Fibroblast of lung (primary cell): ENCODE measurements at regions not wholly inside any gene's neighbourhood (a gene's known extent, or its start where the extent isn't known, plus 50 kb on each side); places are given as distances from the start of the nearest gene placed in this dataset.

Experiments used
- EZH2 ChIP-seq: IDR thresholded peaks from 2 replicates; pipeline ENCODE4 v1.5.1; 2012; ENCODE audit warnings: low read length, control low read depth, mild to moderate bottlenecking; ENCODE audit errors: missing control alignments
- TF ChIP-seq, protein P1 (sequence below), 2 donors: IDR thresholded peaks in 1 of 2; conservative IDR thresholded peaks in 1 of 2; 1 replicate in 1 of 2; 2 replicates in 1 of 2; pipeline ENCODE4 v1.5.1; 2011 to 2012; ENCODE audit warnings: low read length in 2 of 2, control low read depth in 1 of 2, inconsistent platforms in 1 of 2, low read depth in 1 of 2, mild to moderate bottlenecking in 1 of 2

DNA sequence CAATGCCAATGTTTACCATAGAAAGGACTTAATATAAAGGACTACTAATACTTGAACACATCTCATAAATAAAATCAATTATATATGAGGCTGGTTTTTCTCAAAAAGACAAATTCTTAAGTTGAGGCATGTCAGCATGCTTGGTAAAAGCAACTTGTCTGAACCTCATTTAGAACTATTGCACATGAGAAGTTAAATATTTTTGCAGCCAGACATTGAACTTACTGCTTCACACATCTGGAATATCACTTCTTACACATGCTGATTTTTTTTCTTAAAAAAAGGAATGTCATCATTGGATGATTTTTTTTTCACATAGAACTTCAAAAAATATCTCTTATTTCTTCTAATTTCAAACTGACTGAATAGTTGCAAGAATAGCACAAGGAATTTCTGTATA lies 609.0 kb downstream of the EPHA4 start:
- no peak for TF ChIP-seq EZH2
- TF ChIP-seq, protein P1, sequence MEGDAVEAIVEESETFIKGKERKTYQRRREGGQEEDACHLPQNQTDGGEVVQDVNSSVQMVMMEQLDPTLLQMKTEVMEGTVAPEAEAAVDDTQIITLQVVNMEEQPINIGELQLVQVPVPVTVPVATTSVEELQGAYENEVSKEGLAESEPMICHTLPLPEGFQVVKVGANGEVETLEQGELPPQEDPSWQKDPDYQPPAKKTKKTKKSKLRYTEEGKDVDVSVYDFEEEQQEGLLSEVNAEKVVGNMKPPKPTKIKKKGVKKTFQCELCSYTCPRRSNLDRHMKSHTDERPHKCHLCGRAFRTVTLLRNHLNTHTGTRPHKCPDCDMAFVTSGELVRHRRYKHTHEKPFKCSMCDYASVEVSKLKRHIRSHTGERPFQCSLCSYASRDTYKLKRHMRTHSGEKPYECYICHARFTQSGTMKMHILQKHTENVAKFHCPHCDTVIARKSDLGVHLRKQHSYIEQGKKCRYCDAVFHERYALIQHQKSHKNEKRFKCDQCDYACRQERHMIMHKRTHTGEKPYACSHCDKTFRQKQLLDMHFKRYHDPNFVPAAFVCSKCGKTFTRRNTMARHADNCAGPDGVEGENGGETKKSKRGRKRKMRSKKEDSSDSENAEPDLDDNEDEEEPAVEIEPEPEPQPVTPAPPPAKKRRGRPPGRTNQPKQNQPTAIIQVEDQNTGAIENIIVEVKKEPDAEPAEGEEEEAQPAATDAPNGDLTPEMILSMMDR (conservative IDR thresholded peaks at IDR 0.05 in 1 of 2, IDR thresholded peaks at IDR 0.05 in 1 of 2; ENCODE audit: low read depth in 1 of 2, low read length in 2 of 2): no peak
